Panc1 (cell line): ENCODE measurements at regions not wholly inside any gene's neighbourhood (a gene's known extent, or its start where the extent isn't known, plus 50 kb on each side); places are given as distances from the start of the nearest gene placed in this dataset.

Experiments
- POLR2AphosphoS5 ChIP-seq: IDR thresholded peaks from 2 replicates; pipeline ENCODE4 v1.6.1; 2012; ENCODE audit warnings: mild to moderate bottlenecking, low read depth, low read length, moderate library complexity
- SIN3A ChIP-seq: IDR thresholded peaks from 2 replicates; pipeline ENCODE4 v1.6.1; 2012; ENCODE audit warnings: low read depth, mild to moderate bottlenecking, low read length, moderate library complexity, borderline replicate concordance; ENCODE audit not compliant: insufficient read depth
- TCF7L2 ChIP-seq: IDR thresholded peaks from 2 replicates; pipeline ENCODE4 v1.6.1; 2011; ENCODE audit warnings: mild to moderate bottlenecking, low read depth, low read length, inconsistent platforms
- TF ChIP-seq, protein P1 (sequence below): fragments of 450-650 bp; IDR thresholded peaks from 2 replicates; pipeline ENCODE4 v1.5.1; 2017; ENCODE audit warnings: mild to moderate bottlenecking
- TF ChIP-seq, protein P2 (sequence below), 2 experiments: IDR thresholded peaks; 2 replicates each; pipeline ENCODE4 v1.6.1; 2011 to 2012; ENCODE audit warnings: low read depth in 2 of 2, control low read depth in 1 of 2, low read length in 1 of 2, mild to moderate bottlenecking in 1 of 2, moderate library complexity in 1 of 2; ENCODE audit not compliant: insufficient read depth in 1 of 2

DNA sequence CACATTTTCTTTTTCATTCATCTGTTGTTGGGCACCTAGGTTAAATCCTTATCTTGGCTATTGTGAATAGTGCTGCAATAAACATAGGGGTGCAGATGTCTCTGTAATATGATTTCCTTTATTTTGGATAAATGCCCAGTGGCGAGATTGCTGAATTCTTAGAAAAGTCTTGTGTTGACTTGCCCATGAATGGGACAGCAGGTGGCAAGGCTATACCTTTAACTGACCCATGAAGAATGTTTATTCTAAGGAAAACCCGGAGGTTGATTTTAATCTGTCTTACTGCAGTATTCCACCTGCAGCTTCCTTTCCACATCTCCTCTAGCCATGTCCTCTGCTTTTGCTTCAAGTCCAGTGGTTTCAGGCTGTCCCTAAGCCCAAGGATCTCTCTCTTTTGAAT lies 220.6 kb downstream of the SNCA start:
- TF ChIP-seq, protein P1, sequence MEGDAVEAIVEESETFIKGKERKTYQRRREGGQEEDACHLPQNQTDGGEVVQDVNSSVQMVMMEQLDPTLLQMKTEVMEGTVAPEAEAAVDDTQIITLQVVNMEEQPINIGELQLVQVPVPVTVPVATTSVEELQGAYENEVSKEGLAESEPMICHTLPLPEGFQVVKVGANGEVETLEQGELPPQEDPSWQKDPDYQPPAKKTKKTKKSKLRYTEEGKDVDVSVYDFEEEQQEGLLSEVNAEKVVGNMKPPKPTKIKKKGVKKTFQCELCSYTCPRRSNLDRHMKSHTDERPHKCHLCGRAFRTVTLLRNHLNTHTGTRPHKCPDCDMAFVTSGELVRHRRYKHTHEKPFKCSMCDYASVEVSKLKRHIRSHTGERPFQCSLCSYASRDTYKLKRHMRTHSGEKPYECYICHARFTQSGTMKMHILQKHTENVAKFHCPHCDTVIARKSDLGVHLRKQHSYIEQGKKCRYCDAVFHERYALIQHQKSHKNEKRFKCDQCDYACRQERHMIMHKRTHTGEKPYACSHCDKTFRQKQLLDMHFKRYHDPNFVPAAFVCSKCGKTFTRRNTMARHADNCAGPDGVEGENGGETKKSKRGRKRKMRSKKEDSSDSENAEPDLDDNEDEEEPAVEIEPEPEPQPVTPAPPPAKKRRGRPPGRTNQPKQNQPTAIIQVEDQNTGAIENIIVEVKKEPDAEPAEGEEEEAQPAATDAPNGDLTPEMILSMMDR: no peak
- TF ChIP-seq POLR2AphosphoS5: no peak
- no peak for TF ChIP-seq SIN3A
- TF ChIP-seq, protein P2, sequence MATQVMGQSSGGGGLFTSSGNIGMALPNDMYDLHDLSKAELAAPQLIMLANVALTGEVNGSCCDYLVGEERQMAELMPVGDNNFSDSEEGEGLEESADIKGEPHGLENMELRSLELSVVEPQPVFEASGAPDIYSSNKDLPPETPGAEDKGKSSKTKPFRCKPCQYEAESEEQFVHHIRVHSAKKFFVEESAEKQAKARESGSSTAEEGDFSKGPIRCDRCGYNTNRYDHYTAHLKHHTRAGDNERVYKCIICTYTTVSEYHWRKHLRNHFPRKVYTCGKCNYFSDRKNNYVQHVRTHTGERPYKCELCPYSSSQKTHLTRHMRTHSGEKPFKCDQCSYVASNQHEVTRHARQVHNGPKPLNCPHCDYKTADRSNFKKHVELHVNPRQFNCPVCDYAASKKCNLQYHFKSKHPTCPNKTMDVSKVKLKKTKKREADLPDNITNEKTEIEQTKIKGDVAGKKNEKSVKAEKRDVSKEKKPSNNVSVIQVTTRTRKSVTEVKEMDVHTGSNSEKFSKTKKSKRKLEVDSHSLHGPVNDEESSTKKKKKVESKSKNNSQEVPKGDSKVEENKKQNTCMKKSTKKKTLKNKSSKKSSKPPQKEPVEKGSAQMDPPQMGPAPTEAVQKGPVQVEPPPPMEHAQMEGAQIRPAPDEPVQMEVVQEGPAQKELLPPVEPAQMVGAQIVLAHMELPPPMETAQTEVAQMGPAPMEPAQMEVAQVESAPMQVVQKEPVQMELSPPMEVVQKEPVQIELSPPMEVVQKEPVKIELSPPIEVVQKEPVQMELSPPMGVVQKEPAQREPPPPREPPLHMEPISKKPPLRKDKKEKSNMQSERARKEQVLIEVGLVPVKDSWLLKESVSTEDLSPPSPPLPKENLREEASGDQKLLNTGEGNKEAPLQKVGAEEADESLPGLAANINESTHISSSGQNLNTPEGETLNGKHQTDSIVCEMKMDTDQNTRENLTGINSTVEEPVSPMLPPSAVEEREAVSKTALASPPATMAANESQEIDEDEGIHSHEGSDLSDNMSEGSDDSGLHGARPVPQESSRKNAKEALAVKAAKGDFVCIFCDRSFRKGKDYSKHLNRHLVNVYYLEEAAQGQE (IDR thresholded peaks at IDR 0.05; ENCODE audit: insufficient read depth in 1 of 2, low read depth in 2 of 2, low read length in 1 of 2): no peak
- TF ChIP-seq TCF7L2: no peak
